Anterior cingulate cortex (tissue), 58 donors: ENCODE measurements at regions not wholly inside any gene's neighbourhood (a gene's known extent, or its start where the extent isn't known, plus 50 kb on each side); places are given as distances from the start of the nearest gene placed in this dataset.
"Not testable (repeated sequence)": the region's sequence is repeated elsewhere in the genome, so short reads cannot be mapped to it uniquely, and the experiment has no call there.

ENCODE experiments used
- DNase-seq, 58 donors: peaks; one replicate each; lab custom pipeline; 2025; lab: John Stamatoyannopoulos, UW

DNA sequence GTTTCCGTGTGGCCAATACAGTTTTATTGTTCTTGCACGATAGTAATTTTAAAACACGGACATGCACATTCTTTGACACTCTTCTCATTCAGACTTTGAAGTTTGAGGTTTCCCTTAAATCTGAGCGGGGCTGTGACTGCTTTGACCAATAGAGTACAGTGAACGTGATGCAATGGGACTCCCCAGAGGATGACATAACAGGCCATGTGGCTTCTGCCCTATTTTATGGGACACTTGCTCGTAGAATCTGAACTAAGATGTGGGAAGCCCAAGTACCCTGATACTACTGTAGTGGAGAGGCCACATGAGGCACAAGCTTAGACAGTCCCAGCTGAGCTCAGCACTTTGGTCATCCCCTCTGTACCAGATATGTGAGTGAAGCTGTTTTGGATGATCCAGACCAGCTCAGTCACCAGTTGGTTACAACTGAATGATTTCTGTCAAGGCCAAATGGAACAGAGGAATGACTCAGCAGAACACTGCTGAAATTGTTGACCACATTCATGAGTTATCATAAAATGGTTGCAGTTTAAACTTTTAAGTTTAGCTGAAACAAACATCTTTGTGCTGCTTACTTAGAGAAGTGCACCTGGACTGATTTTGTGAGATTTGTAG, 279.4 kb downstream of the RFPL4B start:
- DNase-seq, result no peak

DNA sequence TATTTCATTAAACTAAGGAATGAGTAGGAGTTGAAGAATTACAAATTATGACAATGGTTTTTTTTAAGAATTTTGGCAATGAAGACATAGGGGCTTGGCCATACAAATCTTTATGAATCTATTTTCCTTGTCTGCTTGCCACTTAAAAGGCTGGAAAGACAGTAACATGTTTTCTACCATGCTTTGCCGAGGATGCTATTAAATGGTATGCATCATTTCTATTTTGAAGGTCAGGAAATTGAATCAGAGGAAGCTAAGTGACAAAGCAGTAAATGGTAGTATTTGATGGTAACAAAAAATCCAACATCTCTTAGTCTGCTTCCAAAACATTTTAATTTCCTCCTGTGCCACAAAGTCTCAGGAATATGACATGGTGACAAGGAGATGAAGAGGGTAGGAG, 287.2 kb downstream of the RFPL4B start:
- no peak for DNase-seq

DNA sequence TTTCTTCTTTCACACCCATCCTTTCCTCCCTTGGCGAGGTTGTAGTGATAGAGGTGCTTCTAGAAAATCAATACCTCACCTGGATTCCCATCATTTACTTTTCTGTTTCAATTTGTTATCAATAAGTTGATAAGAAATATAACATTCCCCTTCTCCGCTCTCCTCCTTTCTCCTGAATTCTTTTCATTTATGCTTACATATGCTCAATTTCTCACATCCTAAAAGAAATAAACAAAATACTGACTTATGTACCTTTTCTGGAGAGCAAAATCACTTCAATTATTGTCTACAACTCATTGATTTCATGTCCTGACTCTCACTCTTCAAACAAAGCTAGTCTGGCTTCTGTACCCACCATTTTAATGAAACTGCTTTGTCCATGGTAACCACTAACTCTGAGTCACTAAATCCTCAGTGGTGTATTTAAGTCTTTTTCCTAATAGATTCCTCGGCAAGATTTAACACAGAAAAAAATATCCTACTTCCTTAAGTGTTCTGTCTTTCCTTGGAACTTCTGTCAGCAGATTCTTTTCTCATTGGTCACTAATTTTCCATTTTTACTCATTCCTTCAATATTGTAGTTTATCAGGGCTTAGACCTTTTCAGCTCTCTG, 289.6 kb downstream of the RFPL4B start:
- no peak for DNase-seq

DNA sequence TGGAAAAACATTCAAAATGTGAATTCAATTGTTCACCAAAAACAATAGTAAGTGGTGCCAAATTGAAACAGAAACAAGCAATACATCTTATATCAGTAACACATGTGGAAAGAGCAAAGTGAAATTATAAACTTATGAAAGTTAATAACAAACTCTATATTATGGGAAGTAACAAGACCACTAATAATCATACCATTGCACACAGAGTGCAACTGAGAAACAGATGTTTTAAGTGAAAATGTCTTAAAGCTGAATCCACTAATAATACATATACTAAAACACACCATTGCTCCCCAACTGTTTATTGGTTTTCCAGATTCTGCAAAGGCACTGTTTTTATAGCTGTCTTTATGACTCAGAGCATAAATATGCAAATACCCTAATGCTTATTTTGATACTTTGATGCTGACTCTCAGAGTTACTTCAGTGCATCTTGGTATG, 292.3 kb downstream of the RFPL4B start:
- DNase-seq, result no peak

DNA sequence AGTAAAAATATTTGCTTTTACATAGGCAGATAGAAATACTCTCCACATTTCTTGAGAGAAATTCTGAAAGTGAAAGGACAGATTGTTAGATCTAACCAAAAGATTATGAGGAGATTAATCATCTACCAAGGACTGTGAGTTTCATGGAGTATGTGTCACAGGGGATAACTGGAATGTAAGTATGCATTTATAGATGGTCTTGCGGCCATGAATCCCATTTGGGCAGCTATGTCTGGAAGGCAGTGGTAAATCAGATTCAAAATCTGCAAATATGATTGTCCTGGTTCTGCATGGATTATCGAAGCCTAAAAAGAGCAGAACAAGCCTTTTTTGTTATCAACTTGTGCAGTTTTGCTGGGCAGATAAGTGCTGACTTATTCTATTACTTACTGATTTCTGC, 293.8 kb downstream of the RFPL4B start:
- DNase-seq, result no peak

DNA sequence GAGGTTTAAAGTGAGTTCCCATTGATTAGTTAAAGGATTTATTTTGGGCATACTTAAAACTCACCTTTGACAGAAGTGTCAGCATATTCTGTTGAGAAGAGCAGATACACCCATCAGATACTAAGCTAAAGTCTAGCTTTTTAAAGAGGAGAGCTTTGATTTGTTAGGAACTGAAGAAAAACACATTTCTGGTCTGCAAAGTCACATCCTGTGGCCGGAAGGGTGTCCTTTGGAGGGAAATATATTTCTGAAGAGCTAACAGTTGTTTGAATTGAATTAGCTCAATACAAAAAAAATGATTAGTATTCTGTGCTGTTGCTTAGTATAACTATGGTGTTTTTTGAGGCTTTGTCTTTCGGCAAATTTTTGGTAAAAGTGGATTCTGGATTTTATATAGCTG, 302.7 kb downstream of the RFPL4B start:
- no peak for DNase-seq

DNA sequence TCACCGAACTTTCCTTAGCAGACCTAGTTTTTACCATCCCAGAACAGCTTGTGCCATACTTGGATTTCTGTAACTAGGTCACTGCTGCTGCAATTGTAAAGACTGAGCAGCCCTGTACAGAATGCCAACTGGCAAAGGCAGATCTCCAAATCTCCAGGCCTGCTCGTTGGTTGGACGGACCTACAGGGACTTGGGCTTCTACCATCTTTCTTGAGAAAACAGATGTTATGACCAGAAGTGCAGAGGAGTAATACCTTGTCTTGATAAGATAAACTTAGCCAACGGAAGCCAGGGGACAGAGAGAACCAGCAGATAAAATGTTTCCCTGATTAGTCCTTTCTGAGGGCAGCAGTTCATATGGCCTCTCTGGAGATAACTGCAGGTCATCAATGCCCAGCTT, 304.1 kb downstream of the RFPL4B start:
- DNase-seq, result peak in 40 of 58 donors; percentile 3 to 85 (median 30)

DNA sequence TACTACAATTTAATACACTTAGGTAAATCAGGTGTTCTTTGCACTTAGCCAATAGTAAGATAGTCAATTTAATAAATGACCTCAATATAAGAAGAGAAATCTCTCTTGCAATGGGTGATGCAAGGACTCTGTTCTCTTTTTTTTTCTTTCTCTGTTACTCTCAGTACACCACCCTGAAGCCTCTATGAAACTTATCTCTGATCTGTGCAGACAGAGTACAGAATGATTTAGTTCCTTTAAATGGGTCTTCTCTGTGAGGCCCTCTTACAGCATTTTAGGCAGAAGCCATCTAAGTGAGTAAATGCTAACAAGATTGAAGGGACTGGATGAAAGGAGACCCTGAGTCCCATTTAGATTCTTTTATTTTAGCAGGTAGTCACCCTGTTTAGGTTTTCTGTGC, 312.8 kb downstream of the RFPL4B start:
- DNase-seq, result no peak

DNA sequence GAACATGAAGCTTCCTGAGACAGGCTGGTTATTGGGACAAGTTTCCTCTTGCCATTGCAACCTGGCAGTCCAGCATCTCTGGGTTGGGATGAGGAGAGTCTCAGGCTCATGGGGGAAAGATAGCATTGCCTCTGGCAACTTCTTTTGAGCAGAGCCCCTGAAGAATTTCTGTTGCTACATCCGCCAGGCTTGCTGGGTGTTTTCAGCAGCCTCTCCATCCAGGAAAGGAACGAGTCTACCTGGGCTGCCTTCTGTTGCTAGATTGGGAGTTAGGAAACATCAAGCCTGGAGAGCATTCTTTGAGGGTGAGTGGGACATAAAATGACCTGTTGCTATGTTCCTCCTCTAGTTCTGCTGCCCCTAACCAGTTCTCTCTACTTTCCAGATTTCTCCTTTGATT, 313.5 kb downstream of the RFPL4B start:
- no peak for DNase-seq

DNA sequence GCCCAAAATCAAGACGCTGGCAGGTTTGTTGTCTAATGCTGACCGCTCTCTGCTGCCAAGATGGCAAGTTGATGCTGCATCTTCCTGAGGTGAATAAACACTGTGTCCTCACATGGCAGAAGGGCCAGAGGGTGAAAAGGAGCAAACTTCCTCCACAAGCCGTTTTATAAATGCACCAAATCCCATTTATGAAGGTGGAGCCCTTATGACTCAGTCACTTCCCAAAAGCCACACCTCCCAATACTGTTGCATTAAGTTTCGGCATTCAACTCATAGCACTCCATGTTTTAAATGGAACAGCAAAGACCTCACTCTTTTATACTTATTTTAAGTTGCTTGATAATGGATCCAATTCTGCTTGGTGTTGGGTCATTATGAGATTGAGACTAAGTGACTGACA, 316.6 kb downstream of the RFPL4B start:
- no peak for DNase-seq

DNA sequence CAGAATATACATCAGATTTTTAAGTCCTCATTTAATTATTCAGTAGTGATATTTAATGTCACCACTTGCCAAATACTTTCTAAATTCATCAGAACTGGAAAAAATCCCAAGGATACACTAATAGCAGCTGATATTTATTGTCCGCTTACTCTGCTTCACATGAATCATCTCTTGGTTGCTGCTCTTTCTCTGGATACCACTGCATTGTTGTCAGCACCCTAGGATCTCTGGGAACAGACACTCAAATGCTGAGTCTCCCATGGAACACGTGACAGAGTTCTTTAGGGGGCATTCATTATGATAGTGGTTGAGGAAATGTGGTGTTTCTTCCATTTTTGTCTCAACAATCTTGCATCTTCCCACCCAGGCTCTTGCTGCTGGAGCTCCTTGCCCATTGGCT, 318.0 kb downstream of the RFPL4B start:
- DNase-seq, result no peak

DNA sequence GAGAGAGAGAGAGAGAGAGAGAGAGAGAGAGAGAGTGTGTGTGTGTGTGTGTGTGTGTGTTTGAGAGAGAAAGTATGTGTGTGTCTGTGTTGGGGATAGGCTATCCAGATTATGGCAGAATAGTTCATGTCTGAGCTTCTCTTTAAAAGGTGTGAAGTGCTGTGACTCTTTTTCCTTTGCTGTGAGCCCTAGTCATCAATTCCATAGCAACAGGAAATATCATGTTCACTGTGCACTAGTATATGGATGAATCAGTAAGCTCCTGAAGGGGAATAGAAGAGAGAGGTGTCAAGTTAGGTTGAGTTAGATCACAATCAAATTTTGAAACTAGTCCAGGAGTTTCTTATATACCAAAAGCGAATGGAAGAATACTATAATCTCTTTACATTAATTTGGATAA, 318.7 kb downstream of the RFPL4B start:
- no peak for DNase-seq

DNA sequence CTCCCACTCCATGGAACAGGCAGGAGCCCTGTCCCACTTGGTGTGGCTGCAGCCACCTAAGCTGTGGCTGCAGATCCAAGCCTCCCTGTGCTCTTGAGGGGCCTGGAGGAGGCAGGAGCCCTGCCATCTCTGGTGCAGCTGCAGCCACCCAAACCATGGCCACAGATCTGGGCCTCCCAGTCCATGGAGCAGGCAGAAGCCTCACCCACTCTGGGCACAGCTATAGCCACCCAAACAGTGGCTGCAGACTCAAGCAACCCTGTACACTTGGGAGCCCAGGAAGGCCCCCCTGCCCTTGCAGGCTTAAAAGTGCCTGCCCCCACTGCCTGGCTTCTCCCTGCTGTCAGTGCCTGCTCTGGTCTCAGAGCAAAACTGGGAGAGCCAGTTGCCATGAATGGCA, 320.3 kb downstream of the RFPL4B start:
- DNase-seq, result no peak

DNA sequence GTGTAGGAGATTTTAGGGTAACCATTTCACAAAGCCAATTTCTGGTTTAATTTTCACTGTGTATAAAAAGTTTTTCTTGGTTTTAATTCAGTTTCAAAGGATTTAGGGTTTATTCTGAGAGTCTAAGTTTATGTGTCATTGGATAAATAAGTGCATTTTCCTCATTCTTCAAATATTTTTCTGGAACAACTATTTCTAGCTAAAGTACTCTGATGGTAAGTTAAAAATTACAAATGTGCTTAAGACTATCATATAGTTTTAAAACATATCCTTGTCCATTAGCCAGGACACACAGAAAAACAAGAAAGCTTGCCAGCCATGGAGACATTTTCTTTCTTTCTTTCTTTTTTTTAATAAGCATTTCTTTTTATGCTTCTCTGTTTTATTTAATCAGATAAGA, 333.0 kb downstream of the RFPL4B start:
- DNase-seq, result no peak

DNA sequence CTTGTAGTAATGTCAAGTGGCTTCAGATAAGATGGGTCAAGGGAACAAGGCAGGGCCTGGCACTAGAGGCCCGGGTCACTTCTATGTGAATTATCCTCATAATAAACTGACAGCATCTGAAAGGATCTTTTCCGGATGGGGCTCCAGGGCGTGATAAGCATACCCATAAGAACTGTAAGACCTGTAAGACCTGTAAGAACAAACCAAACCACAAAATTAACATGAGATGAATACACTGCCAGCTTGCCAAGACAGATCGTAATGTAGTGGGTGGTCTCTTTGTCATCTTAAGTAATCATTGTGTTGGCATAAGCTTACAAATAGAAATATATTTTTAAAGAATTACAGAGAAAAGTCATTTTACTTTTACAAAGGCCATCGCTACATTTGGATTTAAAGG, 334.9 kb downstream of the RFPL4B start:
- DNase-seq, result no peak

DNA sequence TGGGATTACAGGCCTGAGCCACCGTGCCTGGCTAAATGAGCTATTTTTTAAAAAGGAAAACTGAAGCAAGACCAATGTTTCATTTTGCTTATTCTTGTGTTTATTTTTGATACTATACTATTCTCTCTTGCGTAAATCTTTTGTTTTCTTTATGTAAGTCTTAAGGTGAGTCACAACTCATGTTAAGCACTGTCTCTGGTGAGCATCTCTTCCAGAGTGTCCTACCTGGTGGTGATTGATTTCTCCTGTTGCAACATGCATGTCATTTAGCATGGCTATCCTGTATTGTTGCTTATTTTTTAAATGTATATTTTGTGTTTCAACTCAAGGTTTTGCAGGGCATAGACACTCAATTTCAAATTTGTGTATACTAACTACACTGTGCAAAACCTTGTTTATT, 336.0 kb downstream of the RFPL4B start:
- DNase-seq, result no peak

DNA sequence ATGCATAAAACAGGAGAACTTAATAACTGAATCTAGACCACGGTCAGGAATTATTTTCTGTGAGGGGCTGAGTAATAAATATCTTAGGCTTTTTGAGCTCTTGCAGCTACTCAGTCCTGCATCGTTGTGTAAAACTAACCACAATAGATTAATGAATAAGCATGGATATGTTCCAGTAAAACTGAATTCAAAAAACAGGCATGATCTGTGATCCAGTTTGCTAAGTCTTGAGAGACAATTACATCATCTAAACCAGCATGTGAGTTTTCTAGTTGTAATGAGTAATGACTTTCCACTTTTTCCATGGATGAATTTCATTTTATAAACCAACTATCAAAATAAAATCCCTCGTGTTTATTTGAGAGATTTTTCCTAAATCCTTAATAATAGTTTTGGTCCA, 336.8 kb downstream of the RFPL4B start:
- DNase-seq, result no peak

DNA sequence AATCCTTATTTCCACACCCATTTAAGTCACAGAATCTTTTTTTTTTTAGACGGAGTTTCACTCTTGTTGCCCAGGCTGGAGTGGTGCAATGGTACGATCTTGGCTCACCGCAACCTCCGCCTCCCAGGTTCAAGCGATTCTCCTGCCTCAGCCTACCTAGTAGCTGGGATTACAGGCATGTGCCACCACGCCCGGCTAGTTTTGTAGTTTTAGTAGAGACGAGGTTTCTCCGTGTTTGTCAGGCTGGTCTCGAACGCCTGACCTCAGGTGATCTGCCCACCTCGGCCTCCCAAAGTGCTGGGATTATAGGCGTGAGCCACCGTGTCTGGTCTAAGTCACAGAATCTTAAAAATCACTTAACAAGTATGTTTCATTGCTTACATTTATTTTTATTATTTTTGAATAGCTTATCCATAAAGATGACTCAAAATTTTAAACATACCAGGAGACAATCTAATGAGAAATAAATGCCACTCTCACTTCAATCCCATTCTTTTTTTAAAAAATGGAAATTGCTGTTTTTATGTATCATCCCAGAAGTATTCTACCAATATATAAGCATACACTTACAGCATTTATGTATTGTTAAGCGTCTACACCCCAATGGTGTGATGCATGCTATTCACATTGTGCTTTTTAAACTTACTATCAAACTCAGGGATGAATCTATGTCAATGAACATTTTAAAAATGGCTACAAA, 338.5 kb downstream of the RFPL4B start:
- DNase-seq, result not testable (repeated sequence)

DNA sequence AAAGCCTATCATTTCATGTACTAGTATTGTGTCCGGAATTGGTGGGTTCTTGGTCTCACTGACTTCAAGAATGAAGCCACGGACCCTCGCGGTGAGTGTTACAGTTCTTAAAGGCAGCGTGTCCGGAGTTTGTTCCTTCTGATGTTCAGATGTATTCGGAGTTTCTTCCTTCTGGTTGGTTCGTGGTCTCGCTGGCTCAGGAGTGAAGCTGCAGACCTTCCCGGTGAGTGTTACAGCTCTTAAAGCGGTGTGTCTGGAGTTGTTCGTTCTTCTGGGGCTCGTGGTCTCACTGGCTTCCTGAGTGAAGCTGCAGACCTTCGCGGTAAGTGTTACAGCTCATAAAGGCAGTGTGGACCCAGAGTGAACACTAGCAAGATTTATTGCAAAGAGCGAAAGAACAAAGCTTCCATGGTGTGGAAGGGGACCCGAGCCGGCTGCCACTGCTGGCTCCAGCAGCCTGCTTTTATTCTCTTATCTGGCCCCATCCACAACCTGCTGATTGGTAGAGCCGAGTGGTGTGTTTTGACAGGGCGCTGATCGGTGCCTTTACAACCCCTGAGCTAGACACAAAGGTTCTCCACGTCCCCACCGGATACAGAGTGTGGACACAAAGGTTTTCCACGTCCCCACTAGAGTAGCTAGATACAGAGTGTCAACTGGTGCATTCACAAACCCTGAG, 341.5 kb downstream of the RFPL4B start:
- DNase-seq, result not testable (repeated sequence)

DNA sequence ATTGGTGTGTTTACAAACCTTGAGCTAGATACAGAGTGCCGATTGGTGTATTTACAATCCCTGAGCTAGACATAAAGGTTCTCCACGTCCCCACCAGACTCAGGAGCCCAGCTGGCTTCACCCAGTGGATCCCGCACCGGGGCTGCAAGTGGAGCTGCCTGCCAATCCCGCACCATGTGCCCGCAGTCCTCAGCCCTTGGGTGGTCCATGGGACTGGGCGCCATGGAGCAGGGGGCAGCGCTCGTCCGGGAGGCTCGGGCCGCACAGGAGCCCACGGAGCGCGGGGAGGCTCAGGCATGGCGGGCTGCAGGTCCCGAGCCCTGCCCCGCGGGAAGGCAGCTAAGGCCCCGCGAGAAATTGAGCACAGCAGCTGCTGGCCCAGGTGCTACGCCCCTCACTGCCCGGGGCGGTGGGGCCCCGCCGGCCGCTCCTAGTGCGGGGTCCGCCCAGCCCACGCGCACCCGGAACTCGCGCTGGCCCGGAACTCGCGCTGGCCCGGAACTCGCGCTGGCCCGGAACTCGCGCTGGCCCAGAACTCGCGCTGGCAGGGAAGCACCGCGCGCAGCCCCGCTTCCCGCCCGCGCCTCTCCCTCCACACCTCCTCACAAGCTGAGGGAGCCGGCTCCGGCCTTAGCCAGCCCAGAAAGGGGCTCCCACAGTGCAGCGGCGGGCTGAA, 342.2 kb downstream of the RFPL4B start:
- DNase-seq, result not testable (repeated sequence)
